ENCODE measurements at regions not wholly inside any gene's neighbourhood (a gene's known extent, or its start where the extent isn't known, plus 50 kb on each side); places are given as distances from the start of the nearest gene placed in this dataset.

GRCh38 chr12:60010486-60010885 lies 414.7 kb downstream of the SLC16A7 start:
- TF ChIP-seq, protein P1, sequence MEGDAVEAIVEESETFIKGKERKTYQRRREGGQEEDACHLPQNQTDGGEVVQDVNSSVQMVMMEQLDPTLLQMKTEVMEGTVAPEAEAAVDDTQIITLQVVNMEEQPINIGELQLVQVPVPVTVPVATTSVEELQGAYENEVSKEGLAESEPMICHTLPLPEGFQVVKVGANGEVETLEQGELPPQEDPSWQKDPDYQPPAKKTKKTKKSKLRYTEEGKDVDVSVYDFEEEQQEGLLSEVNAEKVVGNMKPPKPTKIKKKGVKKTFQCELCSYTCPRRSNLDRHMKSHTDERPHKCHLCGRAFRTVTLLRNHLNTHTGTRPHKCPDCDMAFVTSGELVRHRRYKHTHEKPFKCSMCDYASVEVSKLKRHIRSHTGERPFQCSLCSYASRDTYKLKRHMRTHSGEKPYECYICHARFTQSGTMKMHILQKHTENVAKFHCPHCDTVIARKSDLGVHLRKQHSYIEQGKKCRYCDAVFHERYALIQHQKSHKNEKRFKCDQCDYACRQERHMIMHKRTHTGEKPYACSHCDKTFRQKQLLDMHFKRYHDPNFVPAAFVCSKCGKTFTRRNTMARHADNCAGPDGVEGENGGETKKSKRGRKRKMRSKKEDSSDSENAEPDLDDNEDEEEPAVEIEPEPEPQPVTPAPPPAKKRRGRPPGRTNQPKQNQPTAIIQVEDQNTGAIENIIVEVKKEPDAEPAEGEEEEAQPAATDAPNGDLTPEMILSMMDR (conservative IDR thresholded peaks at IDR 0.05 in 1 of 2, IDR thresholded peaks at IDR 0.05 in 1 of 2; ENCODE audit: low read depth in 1 of 2, low read length in 2 of 2), result no peak
- no peak for TF ChIP-seq EZH2 (IDR thresholded peaks at IDR 0.05; ENCODE audit: low read length, missing control alignments)

Measured in fibroblast of lung (primary cell).